ENCODE measurements at regions not wholly inside any gene's neighbourhood (a gene's known extent, or its start where the extent isn't known, plus 50 kb on each side); places are given as distances from the start of the nearest gene placed in this dataset.

- TF ChIP-seq CTCF (IDR thresholded peaks at IDR 0.05) (no peak), POLR2A (IDR thresholded peaks at IDR 0.05) (no peak)
These were observed 308.3 kb upstream of the UBE2E2 start for GRCh38 chr3:22894865-22895264.
